NT2/D1 (cell line): ENCODE measurements at regions not wholly inside any gene's neighbourhood (a gene's known extent, or its start where the extent isn't known, plus 50 kb on each side); places are given as distances from the start of the nearest gene placed in this dataset.

Experiments used
- DNase-seq: peaks from one replicate; pipeline ENCODE4 v3.0.0-alpha.2; 2011; ENCODE audit warnings: low read depth, low spot score
- H3K27me3 ChIP-seq: 2 replicates; pipeline ENCODE4 v1.6.0; 2011; ENCODE audit warnings: mild to moderate bottlenecking; ENCODE audit not compliant: insufficient read length, insufficient read depth
- H3K36me3 ChIP-seq: 2 replicates; pipeline ENCODE4 v1.6.1; 2011; ENCODE audit warnings: mild to moderate bottlenecking, low read length, mixed read lengths; ENCODE audit not compliant: insufficient read depth, insufficient read length
- H3K4me1 ChIP-seq: 2 replicates; pipeline ENCODE4 v1.5.1; 2011; ENCODE audit not compliant: insufficient read depth, insufficient read length
- H3K4me3 ChIP-seq: 2 replicates; pipeline ENCODE4 v1.5.1; 2011; ENCODE audit warnings: low read depth; ENCODE audit not compliant: insufficient read length
- H3K9ac ChIP-seq: 2 replicates; pipeline ENCODE4 v1.6.0; 2011; ENCODE audit warnings: low read depth; ENCODE audit not compliant: insufficient read length
- H3K9me3 ChIP-seq: 2 replicates; pipeline ENCODE4 v1.5.1; 2011; ENCODE audit warnings: mild to moderate bottlenecking, low read length; ENCODE audit not compliant: insufficient read depth
- SUZ12 ChIP-seq: IDR thresholded peaks from 2 replicates; pipeline ENCODE4 v1.6.1; 2011; ENCODE audit not compliant: insufficient read length, insufficient read depth; ENCODE audit errors: extremely low read depth
- YY1 ChIP-seq: IDR thresholded peaks from 2 replicates; pipeline ENCODE4 v1.6.1; 2011; ENCODE audit not compliant: insufficient read length, insufficient read depth
- ZNF274 ChIP-seq: IDR thresholded peaks from 2 replicates; pipeline ENCODE4 v1.6.1; 2011; ENCODE audit warnings: mild to moderate bottlenecking, low read depth, low read length

DNA sequence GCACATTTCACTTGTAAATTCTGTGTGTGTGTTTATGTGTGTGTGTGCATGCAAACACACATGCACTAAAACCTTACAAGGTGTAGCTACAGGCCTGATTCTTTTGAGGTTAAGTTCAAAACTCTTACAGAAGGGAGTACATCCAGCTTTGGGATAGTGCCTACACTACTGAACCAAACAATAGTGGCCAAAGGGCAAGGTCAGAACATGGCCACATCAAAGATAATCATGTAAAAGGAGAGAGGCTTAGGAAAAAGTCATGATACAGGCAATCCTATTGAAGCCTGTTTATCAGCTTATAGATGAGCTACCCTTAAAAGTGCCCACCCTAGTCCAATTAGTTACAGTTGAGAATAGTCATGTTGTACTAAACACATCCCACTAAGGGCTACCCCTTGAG lies 139.6 kb downstream of the IDS start:
- H3K4me1 ChIP-seq, result no peaks in the 10 kb centered on the region
- no peaks in the 10 kb centered on the region for H3K27me3 ChIP-seq
- no peak overlapping the region for H3K4me3 ChIP-seq
- DNase-seq, result no peak
- no peak overlapping the region for H3K9ac ChIP-seq
- no peaks in the 10 kb centered on the region for H3K9me3 ChIP-seq
- TF ChIP-seq YY1 (no peak), ZNF274 (no peak), SUZ12 (no peak)
- no peaks in the 10 kb centered on the region for H3K36me3 ChIP-seq

DNA sequence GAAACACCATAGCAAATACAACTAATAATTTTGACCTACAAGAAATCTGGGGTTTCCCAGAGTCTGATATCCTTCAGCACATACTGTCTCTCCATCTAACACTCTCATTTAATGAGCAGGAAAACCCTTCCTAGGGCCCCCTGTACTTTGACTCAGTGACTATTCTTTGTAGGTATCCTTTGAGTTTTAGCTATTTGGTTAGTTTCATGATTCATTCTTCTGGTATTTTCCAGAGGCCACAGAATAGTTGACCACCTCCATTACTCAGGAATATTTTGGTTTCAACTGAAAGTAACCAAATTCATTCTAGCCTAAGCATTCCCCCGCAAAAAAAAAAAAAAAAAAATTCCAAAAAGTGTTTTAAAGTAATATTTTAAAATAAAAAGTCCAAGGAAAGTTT lies 140.0 kb downstream of the IDS start:
- DNase-seq, result no peak
- H3K9me3 ChIP-seq, result no peaks in the 10 kb centered on the region
- no peak overlapping the region for H3K9ac ChIP-seq
- H3K4me1 ChIP-seq, result no peaks in the 10 kb centered on the region
- H3K4me3 ChIP-seq, result no peak overlapping the region
- TF ChIP-seq SUZ12, result no peak
- TF ChIP-seq ZNF274, result no peak
- TF ChIP-seq YY1, result no peak
- no peaks in the 10 kb centered on the region for H3K36me3 ChIP-seq
- H3K27me3 ChIP-seq, result no peaks in the 10 kb centered on the region

DNA sequence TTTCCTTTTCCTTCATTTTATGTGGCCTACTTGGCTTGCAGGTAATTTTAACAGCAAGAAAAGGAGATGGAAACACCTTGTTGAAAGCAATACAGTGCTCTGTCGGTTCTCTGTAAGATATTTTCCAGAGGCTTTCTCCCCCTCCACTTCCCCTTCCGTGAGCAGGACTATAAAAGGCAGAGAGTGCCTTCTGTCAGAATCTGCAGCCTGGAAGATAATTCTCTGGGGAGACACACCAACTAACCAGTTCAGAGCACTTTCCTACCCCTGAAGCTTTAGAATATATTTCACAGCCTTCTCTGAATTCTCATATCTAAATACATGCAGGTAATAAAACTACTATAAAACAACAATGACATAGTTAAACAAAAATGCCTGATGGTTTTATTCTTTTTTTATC lies 141.1 kb downstream of the IDS start:
- Histone ChIP-seq H3K4me1 (no peaks in the 10 kb centered on the region), H3K4me3 (no peak overlapping the region), H3K9me3 (no peaks in the 10 kb centered on the region), H3K36me3 (no peaks in the 10 kb centered on the region), H3K9ac (no peak overlapping the region), H3K27me3 (no peaks in the 10 kb centered on the region)
- no peak for TF ChIP-seq YY1
- TF ChIP-seq SUZ12, result no peak
- TF ChIP-seq ZNF274, result no peak
- no peak for DNase-seq

GRCh38 chrX:149346306-149346705 lies 158.8 kb downstream of the IDS start:
- TF ChIP-seq SUZ12 (no peak), ZNF274 (no peak), YY1 (no peak)
- Histone ChIP-seq H3K27me3 (no peaks in the 10 kb centered on the region), H3K9ac (no peak overlapping the region), H3K36me3 (no peaks in the 10 kb centered on the region), H3K4me1 (no peaks in the 10 kb centered on the region), H3K4me3 (no peak overlapping the region), H3K9me3 (no peaks in the 10 kb centered on the region)
- no peak for DNase-seq

DNA sequence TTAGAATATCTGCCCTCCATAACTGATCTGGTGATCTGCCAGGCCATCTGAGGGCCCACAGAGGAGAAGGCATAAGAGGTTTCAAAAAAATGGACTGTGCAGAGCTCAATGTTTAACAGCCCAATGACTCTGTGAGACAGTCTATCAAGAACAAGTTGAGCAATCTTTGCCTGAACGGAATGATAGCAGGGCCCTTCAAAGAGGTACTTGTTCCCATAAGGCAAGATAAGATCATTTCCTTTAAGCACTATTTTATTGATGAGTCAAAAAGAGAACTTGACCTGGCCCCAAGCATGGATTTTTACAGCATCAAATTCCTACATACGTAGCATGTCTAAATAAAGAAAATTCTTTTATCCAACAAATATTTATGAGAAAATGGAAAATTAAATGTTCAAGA lies 182.8 kb downstream of the IDS start:
- H3K36me3 ChIP-seq, result no peaks in the 10 kb centered on the region
- no peaks in the 10 kb centered on the region for H3K9me3 ChIP-seq
- no peak overlapping the region for H3K4me3 ChIP-seq
- H3K27me3 ChIP-seq, result no peaks in the 10 kb centered on the region
- DNase-seq, result no peak
- no peaks in the 10 kb centered on the region for H3K4me1 ChIP-seq
- TF ChIP-seq ZNF274, result no peak
- no peak for TF ChIP-seq SUZ12
- TF ChIP-seq YY1, result no peak
- H3K9ac ChIP-seq, result no peak overlapping the region

- no peak for DNase-seq
- Histone ChIP-seq H3K36me3 (no peaks in the 10 kb centered on the region), H3K27me3 (no peaks in the 10 kb centered on the region), H3K9ac (no peak overlapping the region), H3K9me3 (no peaks in the 10 kb centered on the region), H3K4me1 (no peaks in the 10 kb centered on the region), H3K4me3 (no peak overlapping the region)
- TF ChIP-seq SUZ12, result no peak
- TF ChIP-seq ZNF274, result no peak
These were observed 191.2 kb downstream of the IDS start for GRCh38 chrX:149313871-149314371.

- H3K4me1 ChIP-seq, result no peaks in the 10 kb centered on the region
- H3K36me3 ChIP-seq, result no peaks in the 10 kb centered on the region
- no peak for TF ChIP-seq YY1
- H3K9ac ChIP-seq, result no peak overlapping the region
- H3K27me3 ChIP-seq, result no peaks in the 10 kb centered on the region
- no peak for DNase-seq
- H3K4me3 ChIP-seq, result no peak overlapping the region
- no peaks in the 10 kb centered on the region for H3K9me3 ChIP-seq
These were observed 192.1 kb downstream of the IDS start for GRCh38 chrX:149312988-149313387.

GRCh38 chrX:149312097-149312496 lies 193.0 kb downstream of the IDS start:
- no peak overlapping the region for H3K9ac ChIP-seq
- H3K4me3 ChIP-seq, result no peak overlapping the region
- H3K9me3 ChIP-seq, result no peaks in the 10 kb centered on the region
- DNase-seq, result no peak
- no peaks in the 10 kb centered on the region for H3K4me1 ChIP-seq
- no peaks in the 10 kb centered on the region for H3K36me3 ChIP-seq
- no peaks in the 10 kb centered on the region for H3K27me3 ChIP-seq
- no peak for TF ChIP-seq YY1
- TF ChIP-seq ZNF274, result no peak
- TF ChIP-seq SUZ12, result no peak
